GM23338 (cell line): ENCODE measurements at regions not wholly inside any gene's neighbourhood (a gene's known extent, or its start where the extent isn't known, plus 50 kb on each side); places are given as distances from the start of the nearest gene placed in this dataset.

Source experiments
- ATAC-seq: fragments of 200-7000 bp; cut with Tn5 transposase; 3 replicates; pipeline ENCODE4 v1.9.1; 2020
- DNase-seq: peaks from one replicate; pipeline ENCODE4 v3.0.0-alpha.2; 2015; ENCODE audit warnings: low spot score
- H2AFZ ChIP-seq: fragments of 200-600 bp; sonication (generic); 2 replicates; pipeline ENCODE4 v1.8.0; 2016; ENCODE audit warnings: antibody characterized with exemption, mild to moderate bottlenecking, moderate library complexity
- H3F3A ChIP-seq: fragments of 200-600 bp; sonication (generic); replicated peaks from 2 replicates; pipeline ENCODE4 v1.8.0; 2017; ENCODE audit warnings: antibody characterized with exemption, mixed run types, low read depth
- H3K27ac ChIP-seq: fragments of 200-600 bp; sonication (generic); 2 replicates; pipeline ENCODE4 v1.6.1; 2016; ENCODE audit warnings: low read depth
- H3K27me3 ChIP-seq: fragments of 200-600 bp; sonication (generic); 2 replicates; pipeline ENCODE4 v1.8.0; 2016; ENCODE audit warnings: mild to moderate bottlenecking, mixed run types, moderate library complexity; ENCODE audit not compliant: insufficient read depth
- H3K36me3 ChIP-seq: fragments of 200-600 bp; sonication (generic); 2 replicates; pipeline ENCODE4 v1.8.0; 2016; ENCODE audit warnings: mild to moderate bottlenecking; ENCODE audit not compliant: insufficient read depth
- H3K4me1 ChIP-seq: fragments of 200-600 bp; sonication (generic); 2 replicates; pipeline ENCODE4 v1.8.0; 2016; ENCODE audit warnings: mild to moderate bottlenecking, moderate library complexity; ENCODE audit not compliant: insufficient read depth
- H3K4me2 ChIP-seq: fragments of 200-600 bp; sonication (generic); 2 replicates; pipeline ENCODE4 v1.7.1; 2017; ENCODE audit warnings: mixed run types
- H3K4me3 ChIP-seq: fragments of 200-600 bp; sonication (generic); 2 replicates; pipeline ENCODE4 v1.6.1; 2016; ENCODE audit warnings: mixed run types
- H3K79me2 ChIP-seq: fragments of 200-600 bp; sonication (generic); replicated peaks from 2 replicates; pipeline ENCODE4 v1.8.0; 2017; ENCODE audit warnings: mild to moderate bottlenecking; ENCODE audit not compliant: insufficient read depth
- H3K9me2 ChIP-seq: fragments of 200-600 bp; sonication (generic); 2 replicates; pipeline ENCODE4 v1.8.0; 2017; ENCODE audit not compliant: insufficient read depth
- H4K20me1 ChIP-seq: fragments of 200-600 bp; sonication (generic); replicated peaks from 2 replicates; pipeline ENCODE4 v1.8.0; 2017; ENCODE audit warnings: mild to moderate bottlenecking; ENCODE audit not compliant: insufficient read depth
- H3K27ac Mint-ChIP-seq: 2 replicates; pipeline ENCODE4 v1.8.0; 2020; ENCODE audit warnings: inconsistent platforms, mild to moderate bottlenecking, moderate library complexity, mixed read lengths
- H3K27me3 Mint-ChIP-seq: 3 replicates; pipeline ENCODE4 v1.8.0; 2022; ENCODE audit warnings: low read depth, mild to moderate bottlenecking, moderate library complexity, mixed read lengths, inconsistent platforms; ENCODE audit not compliant: insufficient read depth, poor library complexity
- H3K36me3 Mint-ChIP-seq: 3 replicates; pipeline ENCODE4 v1.8.0; 2021; ENCODE audit warnings: low read depth, mild to moderate bottlenecking, inconsistent platforms, moderate library complexity, mixed read lengths
- H3K4me1 Mint-ChIP-seq: 3 replicates; pipeline ENCODE4 v1.8.0; 2020; ENCODE audit warnings: mild to moderate bottlenecking, inconsistent platforms, mixed read lengths
- H3K4me3 Mint-ChIP-seq: 3 replicates; pipeline ENCODE4 v1.8.0; 2021; ENCODE audit warnings: moderate library complexity, mild to moderate bottlenecking, inconsistent platforms, mixed read lengths
- H3K9me3 Mint-ChIP-seq: 3 replicates; pipeline ENCODE4 v1.8.0; 2020; ENCODE audit warnings: moderate library complexity, mild to moderate bottlenecking, inconsistent platforms, mixed read lengths
- EZH2phosphoT487 ChIP-seq: fragments of 200-600 bp; sonication (generic); IDR thresholded peaks from one replicate; pipeline ENCODE4 v1.8.1; 2018; ENCODE audit warnings: antibody characterized with exemption; ENCODE audit not compliant: unreplicated experiment
- POLR2AphosphoS5 ChIP-seq: IDR thresholded peaks from 2 replicates; pipeline ENCODE4 v1.6.1; 2016; ENCODE audit warnings: antibody characterized with exemption, low read depth
- ZNF331 ChIP-seq: fragments of 250-450 bp; sonication (Bioruptor Pico); IDR thresholded peaks from 2 replicates; pipeline ENCODE4 v1.5.0; 2020; ENCODE audit warnings: low read depth, mild to moderate bottlenecking, moderate library complexity
- TF ChIP-seq, protein P1 (sequence below), 2 experiments: fragments of 200-600 bp in 1 of 2; sonication (generic) in 1 of 2; conservative IDR thresholded peaks; 2 replicates each; pipeline versions ENCODE4 v1.5.1 to v1.6.1; 2016 to 2017; ENCODE audit warnings: antibody characterized with exemption in 2 of 2, low read depth in 2 of 2, mild to moderate bottlenecking in 2 of 2, moderate library complexity in 1 of 2
- TF ChIP-seq, protein P2 (sequence below): IDR thresholded peaks from 2 replicates; pipeline ENCODE4 v1.6.1; 2016; ENCODE audit warnings: antibody characterized with exemption
- TF ChIP-seq, protein P3 (sequence below): fragments of 250-450 bp; sonication (Bioruptor Pico); IDR thresholded peaks from 2 replicates; pipeline ENCODE4 v1.5.0; 2020; ENCODE audit warnings: mild to moderate bottlenecking, moderate library complexity

DNA sequence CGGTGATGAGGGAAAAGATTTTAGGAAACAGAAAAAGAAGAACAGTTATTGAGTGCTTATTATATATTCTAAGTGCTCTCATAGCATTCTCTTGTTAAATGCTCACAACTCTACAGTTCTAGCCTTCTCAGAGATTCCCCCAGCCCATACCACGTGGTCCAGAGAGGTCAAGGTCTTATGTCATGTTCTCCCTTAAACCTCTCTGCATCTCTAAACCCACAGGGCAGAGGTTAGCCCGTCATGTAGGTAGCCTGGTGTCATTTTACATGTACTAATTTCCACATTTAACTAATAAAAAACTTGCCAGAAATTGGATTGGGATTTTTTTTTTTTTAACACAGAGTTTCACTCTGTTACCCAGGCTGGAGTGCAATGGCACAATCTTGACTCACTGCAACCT lies 178.0 kb downstream of the CEMIP2 start (continued):
- TF ChIP-seq, protein P1, sequence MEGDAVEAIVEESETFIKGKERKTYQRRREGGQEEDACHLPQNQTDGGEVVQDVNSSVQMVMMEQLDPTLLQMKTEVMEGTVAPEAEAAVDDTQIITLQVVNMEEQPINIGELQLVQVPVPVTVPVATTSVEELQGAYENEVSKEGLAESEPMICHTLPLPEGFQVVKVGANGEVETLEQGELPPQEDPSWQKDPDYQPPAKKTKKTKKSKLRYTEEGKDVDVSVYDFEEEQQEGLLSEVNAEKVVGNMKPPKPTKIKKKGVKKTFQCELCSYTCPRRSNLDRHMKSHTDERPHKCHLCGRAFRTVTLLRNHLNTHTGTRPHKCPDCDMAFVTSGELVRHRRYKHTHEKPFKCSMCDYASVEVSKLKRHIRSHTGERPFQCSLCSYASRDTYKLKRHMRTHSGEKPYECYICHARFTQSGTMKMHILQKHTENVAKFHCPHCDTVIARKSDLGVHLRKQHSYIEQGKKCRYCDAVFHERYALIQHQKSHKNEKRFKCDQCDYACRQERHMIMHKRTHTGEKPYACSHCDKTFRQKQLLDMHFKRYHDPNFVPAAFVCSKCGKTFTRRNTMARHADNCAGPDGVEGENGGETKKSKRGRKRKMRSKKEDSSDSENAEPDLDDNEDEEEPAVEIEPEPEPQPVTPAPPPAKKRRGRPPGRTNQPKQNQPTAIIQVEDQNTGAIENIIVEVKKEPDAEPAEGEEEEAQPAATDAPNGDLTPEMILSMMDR (conservative IDR thresholded peaks at IDR 0.05; ENCODE audit: low read depth in 2 of 2): no peak
- no peak for TF ChIP-seq POLR2AphosphoS5
- TF ChIP-seq EZH2phosphoT487: no peak

DNA sequence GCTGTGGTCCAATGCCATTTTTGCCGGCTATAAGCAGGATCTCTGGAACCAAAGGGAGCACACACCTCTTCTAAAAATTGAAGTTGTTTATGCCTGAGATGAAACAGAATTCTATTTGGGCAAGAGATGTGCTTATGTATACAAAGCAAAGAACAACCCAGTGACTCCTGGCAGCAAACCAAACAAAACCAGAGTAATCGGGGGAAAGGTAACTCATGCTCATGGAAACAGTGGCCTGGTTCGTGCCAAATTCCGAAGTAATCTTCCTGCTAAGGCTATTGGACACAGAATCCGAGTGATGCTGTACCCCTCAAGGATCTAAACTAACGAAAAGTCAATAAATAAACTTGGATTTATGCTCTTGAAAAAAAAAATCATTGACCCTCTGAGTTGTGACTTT lies 178.7 kb downstream of the CEMIP2 start:
- Histone ChIP-seq H3K27ac (no peak overlapping the region), H3K4me2 (no peak overlapping the region), H2AFZ (0 out of 2 replicates have a peak overlapping the region, but pooled peaks have one; percentile 75), H3K9me2 (peaks cover 8% of the 10 kb centered on the region), H3K4me3 (no peak overlapping the region), H3K4me1 (peaks cover 7% of the 10 kb centered on the region), H4K20me1 (no peaks in the 10 kb centered on the region), H3K27me3 (no peaks in the 10 kb centered on the region), H3K36me3 (no peaks in the 10 kb centered on the region), H3K79me2 (no peaks in the 10 kb centered on the region), H3F3A (no peaks in the 10 kb centered on the region)
- no peaks in the 10 kb centered on the region for H3K9me3 Mint-ChIP-seq
- H3K4me3 Mint-ChIP-seq: no peak overlapping the region
- H3K27ac Mint-ChIP-seq: no peak overlapping the region
- ATAC-seq: no peak
- TF ChIP-seq EZH2phosphoT487 (no peak), POLR2AphosphoS5 (no peak)
- peaks cover 3% of the 10 kb centered on the region for H3K27me3 Mint-ChIP-seq
- H3K4me1 Mint-ChIP-seq: no peaks in the 10 kb centered on the region; the same call in 2 of the 3 replicates
- H3K36me3 Mint-ChIP-seq: no peaks in the 10 kb centered on the region
- DNase-seq: no peak

DNA sequence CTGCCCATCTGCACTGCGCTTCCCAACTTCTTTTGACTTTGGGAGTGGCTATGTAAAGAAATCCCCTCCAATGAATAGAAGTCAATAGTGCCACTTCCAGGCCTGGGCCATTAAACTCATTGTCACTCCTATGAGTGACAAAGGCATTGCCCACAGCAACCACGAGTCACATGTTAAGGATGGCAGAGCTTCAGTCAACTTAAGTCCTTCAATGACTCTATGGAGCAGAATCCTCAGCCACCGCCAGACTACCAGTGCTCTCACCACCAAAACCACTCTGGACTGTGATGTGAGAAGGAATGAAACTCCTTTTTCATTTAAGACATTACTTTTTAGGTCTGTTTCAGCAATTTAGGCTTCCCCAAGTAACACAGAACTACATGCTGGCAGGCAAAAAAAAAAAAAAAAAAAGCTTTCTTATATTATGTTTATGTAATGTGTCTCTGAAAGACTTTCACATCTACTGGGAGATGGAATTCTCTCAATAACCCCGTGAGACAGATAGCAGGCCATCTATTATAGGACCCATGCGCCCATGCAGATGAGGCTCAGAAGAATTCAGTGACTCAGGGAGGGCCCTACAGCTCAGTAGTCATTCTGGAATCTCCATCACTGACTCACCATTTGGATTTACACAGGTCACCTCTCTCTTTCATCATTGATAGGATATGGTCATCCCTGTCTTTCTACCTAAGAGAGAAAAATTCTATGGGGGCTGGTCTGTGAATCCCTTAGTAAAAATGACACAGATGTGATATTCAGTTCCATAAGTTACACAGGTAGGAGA lies 180.5 kb downstream of the CEMIP2 start:
- no peak overlapping the region for H3K27ac Mint-ChIP-seq
- no peak overlapping the region for H3K4me3 ChIP-seq
- H3K36me3 Mint-ChIP-seq: no peaks in the 10 kb centered on the region
- peaks cover 8% of the 10 kb centered on the region; the same call in 1 of the 2 replicates for H3K9me2 ChIP-seq
- no peaks in the 10 kb centered on the region for H3K27me3 ChIP-seq
- H3K27me3 Mint-ChIP-seq: peaks cover 3% of the 10 kb centered on the region
- H3K9me3 Mint-ChIP-seq: no peaks in the 10 kb centered on the region
- no peak overlapping the region for H3K4me3 Mint-ChIP-seq
- DNase-seq (no peak), ATAC-seq (no peak)
- H3K36me3 ChIP-seq: no peaks in the 10 kb centered on the region
- no peaks in the 10 kb centered on the region for H4K20me1 ChIP-seq
- H2AFZ ChIP-seq: no peak overlapping the region
- peaks cover 4% of the 10 kb centered on the region for H3K4me1 Mint-ChIP-seq
- H3K27ac ChIP-seq: no peak overlapping the region
- H3K4me2 ChIP-seq: no peak overlapping the region
- H3K4me1 ChIP-seq: no peaks in the 10 kb centered on the region
- H3F3A ChIP-seq: no peaks in the 10 kb centered on the region
- no peaks in the 10 kb centered on the region for H3K79me2 ChIP-seq
- TF ChIP-seq, protein P2, sequence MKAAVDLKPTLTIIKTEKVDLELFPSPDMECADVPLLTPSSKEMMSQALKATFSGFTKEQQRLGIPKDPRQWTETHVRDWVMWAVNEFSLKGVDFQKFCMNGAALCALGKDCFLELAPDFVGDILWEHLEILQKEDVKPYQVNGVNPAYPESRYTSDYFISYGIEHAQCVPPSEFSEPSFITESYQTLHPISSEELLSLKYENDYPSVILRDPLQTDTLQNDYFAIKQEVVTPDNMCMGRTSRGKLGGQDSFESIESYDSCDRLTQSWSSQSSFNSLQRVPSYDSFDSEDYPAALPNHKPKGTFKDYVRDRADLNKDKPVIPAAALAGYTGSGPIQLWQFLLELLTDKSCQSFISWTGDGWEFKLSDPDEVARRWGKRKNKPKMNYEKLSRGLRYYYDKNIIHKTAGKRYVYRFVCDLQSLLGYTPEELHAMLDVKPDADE: no peak
- TF ChIP-seq, protein P3, sequence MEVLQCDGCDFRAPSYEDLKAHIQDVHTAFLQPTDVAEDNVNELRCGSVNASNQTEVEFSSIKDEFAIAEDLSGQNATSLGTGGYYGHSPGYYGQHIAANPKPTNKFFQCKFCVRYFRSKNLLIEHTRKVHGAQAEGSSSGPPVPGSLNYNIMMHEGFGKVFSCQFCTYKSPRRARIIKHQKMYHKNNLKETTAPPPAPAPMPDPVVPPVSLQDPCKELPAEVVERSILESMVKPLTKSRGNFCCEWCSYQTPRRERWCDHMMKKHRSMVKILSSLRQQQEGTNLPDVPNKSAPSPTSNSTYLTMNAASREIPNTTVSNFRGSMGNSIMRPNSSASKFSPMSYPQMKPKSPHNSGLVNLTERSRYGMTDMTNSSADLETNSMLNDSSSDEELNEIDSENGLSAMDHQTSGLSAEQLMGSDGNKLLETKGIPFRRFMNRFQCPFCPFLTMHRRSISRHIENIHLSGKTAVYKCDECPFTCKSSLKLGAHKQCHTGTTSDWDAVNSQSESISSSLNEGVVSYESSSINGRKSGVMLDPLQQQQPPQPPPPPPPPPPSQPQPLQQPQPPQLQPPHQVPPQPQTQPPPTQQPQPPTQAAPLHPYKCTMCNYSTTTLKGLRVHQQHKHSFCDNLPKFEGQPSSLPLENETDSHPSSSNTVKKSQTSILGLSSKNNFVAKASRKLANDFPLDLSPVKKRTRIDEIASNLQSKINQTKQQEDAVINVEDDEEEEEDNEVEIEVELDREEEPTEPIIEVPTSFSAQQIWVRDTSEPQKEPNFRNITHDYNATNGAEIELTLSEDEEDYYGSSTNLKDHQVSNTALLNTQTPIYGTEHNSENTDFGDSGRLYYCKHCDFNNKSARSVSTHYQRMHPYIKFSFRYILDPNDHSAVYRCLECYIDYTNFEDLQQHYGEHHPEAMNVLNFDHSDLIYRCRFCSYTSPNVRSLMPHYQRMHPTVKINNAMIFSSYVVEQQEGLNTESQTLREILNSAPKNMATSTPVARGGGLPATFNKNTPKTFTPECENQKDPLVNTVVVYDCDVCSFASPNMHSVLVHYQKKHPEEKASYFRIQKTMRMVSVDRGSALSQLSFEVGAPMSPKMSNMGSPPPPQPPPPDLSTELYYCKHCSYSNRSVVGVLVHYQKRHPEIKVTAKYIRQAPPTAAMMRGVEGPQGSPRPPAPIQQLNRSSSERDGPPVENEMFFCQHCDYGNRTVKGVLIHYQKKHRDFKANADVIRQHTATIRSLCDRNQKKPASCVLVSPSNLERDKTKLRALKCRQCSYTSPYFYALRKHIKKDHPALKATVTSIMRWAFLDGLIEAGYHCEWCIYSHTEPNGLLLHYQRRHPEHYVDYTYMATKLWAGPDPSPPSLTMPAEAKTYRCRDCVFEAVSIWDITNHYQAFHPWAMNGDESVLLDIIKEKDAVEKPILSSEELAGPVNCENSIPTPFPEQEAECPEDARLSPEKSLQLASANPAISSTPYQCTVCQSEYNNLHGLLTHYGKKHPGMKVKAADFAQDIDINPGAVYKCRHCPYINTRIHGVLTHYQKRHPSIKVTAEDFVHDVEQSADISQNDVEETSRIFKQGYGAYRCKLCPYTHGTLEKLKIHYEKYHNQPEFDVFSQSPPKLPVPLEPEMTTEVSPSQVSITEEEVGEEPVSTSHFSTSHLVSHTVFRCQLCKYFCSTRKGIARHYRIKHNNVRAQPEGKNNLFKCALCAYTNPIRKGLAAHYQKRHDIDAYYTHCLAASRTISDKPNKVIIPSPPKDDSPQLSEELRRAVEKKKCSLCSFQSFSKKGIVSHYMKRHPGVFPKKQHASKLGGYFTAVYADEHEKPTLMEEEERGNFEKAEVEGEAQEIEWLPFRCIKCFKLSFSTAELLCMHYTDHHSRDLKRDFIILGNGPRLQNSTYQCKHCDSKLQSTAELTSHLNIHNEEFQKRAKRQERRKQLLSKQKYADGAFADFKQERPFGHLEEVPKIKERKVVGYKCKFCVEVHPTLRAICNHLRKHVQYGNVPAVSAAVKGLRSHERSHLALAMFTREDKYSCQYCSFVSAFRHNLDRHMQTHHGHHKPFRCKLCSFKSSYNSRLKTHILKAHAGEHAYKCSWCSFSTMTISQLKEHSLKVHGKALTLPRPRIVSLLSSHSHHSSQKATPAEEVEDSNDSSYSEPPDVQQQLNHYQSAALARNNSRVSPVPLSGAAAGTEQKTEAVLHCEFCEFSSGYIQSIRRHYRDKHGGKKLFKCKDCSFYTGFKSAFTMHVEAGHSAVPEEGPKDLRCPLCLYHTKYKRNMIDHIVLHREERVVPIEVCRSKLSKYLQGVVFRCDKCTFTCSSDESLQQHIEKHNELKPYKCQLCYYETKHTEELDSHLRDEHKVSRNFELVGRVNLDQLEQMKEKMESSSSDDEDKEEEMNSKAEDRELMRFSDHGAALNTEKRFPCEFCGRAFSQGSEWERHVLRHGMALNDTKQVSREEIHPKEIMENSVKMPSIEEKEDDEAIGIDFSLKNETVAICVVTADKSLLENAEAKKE (CRISPR knock-in tag): no peak
- TF ChIP-seq POLR2AphosphoS5 (no peak), ZNF331 (no peak), EZH2phosphoT487 (no peak)
- TF ChIP-seq, protein P1 (conservative IDR thresholded peaks at IDR 0.05; ENCODE audit: low read depth in 2 of 2): no peak
